ENCODE measurements at regions not wholly inside any gene's neighbourhood (a gene's known extent, or its start where the extent isn't known, plus 50 kb on each side); places are given as distances from the start of the nearest gene placed in this dataset.

DNA sequence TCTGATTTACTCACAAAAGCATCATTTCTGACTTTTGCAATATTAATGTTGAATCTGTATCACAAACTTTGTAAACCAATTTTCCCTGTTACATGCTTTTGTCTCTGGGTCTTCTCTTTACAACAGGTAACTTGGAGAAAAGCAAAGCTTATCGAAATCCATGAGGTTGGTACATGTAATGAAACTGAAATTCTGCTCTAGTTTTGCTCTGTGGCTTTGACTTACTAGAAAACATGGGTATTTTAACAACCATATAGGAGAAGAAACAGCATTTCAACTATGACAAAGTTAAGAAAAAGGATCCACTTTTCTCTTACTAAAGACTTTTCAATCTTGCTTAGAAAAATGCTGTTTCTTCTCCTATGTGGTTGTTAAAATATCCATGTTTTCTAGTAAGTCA, 645.8 kb downstream of the STIM2 start:
- in situ Hi-C loops (cut with HindIII; ENCODE audit: low sequenced_read_pairs) = no loop called here
- DNase-seq (ENCODE audit: low read depth) = no peak
- TF ChIP-seq, protein P1, sequence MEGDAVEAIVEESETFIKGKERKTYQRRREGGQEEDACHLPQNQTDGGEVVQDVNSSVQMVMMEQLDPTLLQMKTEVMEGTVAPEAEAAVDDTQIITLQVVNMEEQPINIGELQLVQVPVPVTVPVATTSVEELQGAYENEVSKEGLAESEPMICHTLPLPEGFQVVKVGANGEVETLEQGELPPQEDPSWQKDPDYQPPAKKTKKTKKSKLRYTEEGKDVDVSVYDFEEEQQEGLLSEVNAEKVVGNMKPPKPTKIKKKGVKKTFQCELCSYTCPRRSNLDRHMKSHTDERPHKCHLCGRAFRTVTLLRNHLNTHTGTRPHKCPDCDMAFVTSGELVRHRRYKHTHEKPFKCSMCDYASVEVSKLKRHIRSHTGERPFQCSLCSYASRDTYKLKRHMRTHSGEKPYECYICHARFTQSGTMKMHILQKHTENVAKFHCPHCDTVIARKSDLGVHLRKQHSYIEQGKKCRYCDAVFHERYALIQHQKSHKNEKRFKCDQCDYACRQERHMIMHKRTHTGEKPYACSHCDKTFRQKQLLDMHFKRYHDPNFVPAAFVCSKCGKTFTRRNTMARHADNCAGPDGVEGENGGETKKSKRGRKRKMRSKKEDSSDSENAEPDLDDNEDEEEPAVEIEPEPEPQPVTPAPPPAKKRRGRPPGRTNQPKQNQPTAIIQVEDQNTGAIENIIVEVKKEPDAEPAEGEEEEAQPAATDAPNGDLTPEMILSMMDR (IDR thresholded peaks at IDR 0.05; ENCODE audit: low read depth, low read length, missing control alignments) = no peak
- no peak overlapping the region for H3K4me3 ChIP-seq (ENCODE audit: low read depth, low read length)

DNA sequence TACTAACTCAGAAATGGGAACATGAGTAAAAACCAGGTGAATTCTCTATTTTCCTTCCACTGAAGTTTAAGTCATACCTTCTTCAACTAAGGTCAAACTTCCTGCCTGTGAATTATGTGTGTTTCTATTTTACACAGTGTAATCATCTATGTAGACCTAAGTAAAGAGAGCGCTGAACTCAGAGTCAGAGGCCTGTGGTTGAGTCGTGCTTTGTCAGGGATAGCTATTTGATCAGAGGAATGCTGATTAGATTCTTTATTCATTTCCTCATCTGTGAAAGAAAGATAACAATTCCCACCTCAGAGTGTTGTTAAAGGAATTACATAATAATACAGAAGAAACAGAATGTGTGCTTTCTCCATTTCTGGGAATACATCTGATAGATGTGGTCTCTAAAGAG, 654.1 kb downstream of the STIM2 start:
- in situ Hi-C loops (cut with HindIII; ENCODE audit: low sequenced_read_pairs) = no loop called here
- no peak for DNase-seq (ENCODE audit: low read depth)
- TF ChIP-seq, protein P1 (IDR thresholded peaks at IDR 0.05; ENCODE audit: low read depth, low read length, missing control alignments) = no peak
- no peak overlapping the region for H3K4me3 ChIP-seq (ENCODE audit: low read depth, low read length)

DNA sequence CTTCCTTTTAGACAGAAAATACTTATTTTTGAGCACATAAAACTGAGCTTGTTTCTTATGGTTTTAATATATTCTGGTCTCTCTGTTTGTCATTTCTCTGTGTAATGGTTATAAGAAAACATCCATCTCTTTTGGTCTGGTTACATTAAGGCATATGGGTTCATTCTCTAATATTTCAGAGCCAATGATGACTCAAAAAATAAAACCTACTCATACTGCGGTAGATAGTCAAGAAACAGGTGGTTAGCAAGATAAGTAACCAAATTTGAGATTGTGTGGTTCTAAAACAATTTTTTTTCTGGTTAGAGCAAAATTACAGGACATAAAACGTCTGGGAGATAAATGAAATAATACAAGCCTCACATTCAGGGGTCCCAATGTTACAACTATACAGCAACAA, 654.5 kb downstream of the STIM2 start:
- no peak overlapping the region for H3K4me3 ChIP-seq (ENCODE audit: low read depth, low read length)
- TF ChIP-seq, protein P1 (IDR thresholded peaks at IDR 0.05; ENCODE audit: low read depth, low read length, missing control alignments) = no peak
- no peak for DNase-seq (ENCODE audit: low read depth)
- in situ Hi-C loops (cut with HindIII; ENCODE audit: low sequenced_read_pairs) = no loop called here

DNA sequence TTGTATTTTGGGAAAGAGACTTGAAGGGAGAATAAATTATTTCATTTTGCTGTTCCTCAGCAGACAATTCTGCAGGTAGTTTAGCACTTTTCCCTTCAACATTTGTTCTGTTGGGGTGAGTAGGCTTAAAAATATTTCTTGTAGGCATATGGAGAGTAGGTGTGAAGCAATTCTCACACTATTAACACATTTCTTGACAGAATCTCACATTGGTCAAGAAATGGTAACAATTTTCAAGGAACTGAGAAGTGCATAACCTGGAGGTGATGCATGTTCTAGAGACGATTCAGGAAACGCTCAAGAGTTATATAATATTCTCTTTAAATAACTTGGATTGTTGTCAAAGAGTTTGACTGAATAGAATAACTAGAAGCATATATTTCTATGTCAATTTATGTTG, 658.2 kb downstream of the STIM2 start:
- TF ChIP-seq, protein P1 (IDR thresholded peaks at IDR 0.05; ENCODE audit: low read depth, low read length, missing control alignments) = no peak
- no peak overlapping the region for H3K4me3 ChIP-seq (ENCODE audit: low read depth, low read length)
- in situ Hi-C loops (cut with HindIII; ENCODE audit: low sequenced_read_pairs) = no loop called here
- DNase-seq (ENCODE audit: low read depth) = no peak

DNA sequence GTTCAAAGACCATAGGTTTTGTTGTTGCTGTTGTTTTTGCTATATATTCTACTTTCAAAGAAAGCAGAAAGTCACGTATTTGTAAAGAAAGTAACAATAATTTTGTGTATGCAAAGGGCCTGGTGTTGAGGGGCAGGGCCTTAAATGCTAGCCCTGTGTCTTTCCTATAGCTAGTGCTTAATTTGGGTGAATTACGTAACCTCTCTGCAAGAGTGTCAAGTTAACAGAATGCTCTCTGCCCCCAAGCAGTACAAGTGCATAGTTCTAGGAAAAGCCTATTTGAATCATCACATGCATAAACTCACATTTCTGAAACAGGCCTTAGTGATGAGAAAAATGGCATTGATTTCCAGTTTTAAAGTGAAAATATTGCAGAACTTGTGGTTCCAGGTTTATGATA, 663.6 kb downstream of the STIM2 start:
- in situ Hi-C loops (cut with HindIII; ENCODE audit: low sequenced_read_pairs) = no loop called here
- TF ChIP-seq, protein P1 (IDR thresholded peaks at IDR 0.05; ENCODE audit: low read depth, low read length, missing control alignments) = no peak
- H3K4me3 ChIP-seq (ENCODE audit: low read depth, low read length) = no peak overlapping the region
- no peak for DNase-seq (ENCODE audit: low read depth)

DNA sequence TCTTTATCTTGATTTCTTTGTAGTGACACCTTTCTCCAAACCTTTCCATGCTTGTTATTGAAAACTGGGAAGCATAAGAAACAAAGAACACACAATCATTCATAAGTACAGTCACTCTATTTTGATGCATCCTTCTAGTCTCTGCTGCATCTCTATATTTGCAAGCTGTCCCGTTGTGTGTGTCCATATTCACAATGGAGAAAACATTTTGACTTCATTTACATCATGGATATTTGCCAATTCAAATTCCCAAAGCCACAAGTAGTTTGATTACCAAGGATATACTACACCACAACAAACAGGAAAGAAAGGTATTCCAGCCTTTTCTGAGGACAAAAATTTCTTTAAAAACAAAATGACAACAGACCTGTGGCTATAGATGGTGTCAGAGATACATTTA, 673.8 kb downstream of the STIM2 start:
- no peak for DNase-seq (ENCODE audit: low read depth)
- no peak overlapping the region for H3K4me3 ChIP-seq (ENCODE audit: low read depth, low read length)
- in situ Hi-C loops (cut with HindIII; ENCODE audit: low sequenced_read_pairs) = no loop called here
- TF ChIP-seq, protein P1 (IDR thresholded peaks at IDR 0.05; ENCODE audit: low read depth, low read length, missing control alignments) = no peak

All from astrocyte of the cerebellum (primary cell).